DND-41 (cell line): ENCODE measurements at regions not wholly inside any gene's neighbourhood (a gene's known extent, or its start where the extent isn't known, plus 50 kb on each side); places are given as distances from the start of the nearest gene placed in this dataset.

Experiments used
- ATAC-seq: fragments of 200-7000 bp; cut with Tn5 transposase; 3 replicates; pipeline ENCODE4 v1.9.1; 2021; ENCODE audit warnings: low read depth; ENCODE audit not compliant: insufficient read depth
- DNase-seq: peaks from one replicate; pipeline ENCODE4 v3.0.0-alpha.2; 2020
- H2AFZ ChIP-seq: 2 replicates; pipeline ENCODE4 v1.6.0; 2012; ENCODE audit warnings: low read depth, low read length
- H3K27ac ChIP-seq: 2 replicates; pipeline ENCODE4 v1.5.1; 2012; ENCODE audit warnings: low read length, inconsistent platforms
- H3K27me3 ChIP-seq: fragments of 200-600 bp; sonication (generic); 2 replicates; pipeline ENCODE4 v1.6.0; 2012; ENCODE audit warnings: low read length, mild to moderate bottlenecking, inconsistent platforms; ENCODE audit not compliant: insufficient read depth, poor library complexity
- H3K36me3 ChIP-seq: 2 replicates; pipeline ENCODE4 v1.5.1; 2012; ENCODE audit warnings: low read length, inconsistent platforms; ENCODE audit not compliant: insufficient read depth
- H3K4me1 ChIP-seq: 2 replicates; pipeline ENCODE4 v1.5.1; 2012; ENCODE audit warnings: mild to moderate bottlenecking, low read length; ENCODE audit not compliant: insufficient read depth
- H3K4me2 ChIP-seq: 2 replicates; pipeline ENCODE4 v1.6.0; 2012; ENCODE audit warnings: mild to moderate bottlenecking, moderate library complexity, low read length, inconsistent platforms; ENCODE audit not compliant: insufficient read depth
- H3K4me3 ChIP-seq, 2 experiments: fragments of 200-600 bp in 1 of 2; shearing (Covaris generic) in 1 of 2; 2 replicates each; pipeline ENCODE4 v1.5.1; 2012 to 2016; ENCODE audit warnings: inconsistent platforms in 2 of 2, low read length in 2 of 2, mild to moderate bottlenecking in 2 of 2, low read depth in 1 of 2, moderate library complexity in 1 of 2
- H3K79me2 ChIP-seq: 2 replicates; pipeline ENCODE4 v1.6.0; 2012; ENCODE audit warnings: low read length, inconsistent platforms; ENCODE audit not compliant: insufficient read depth
- H3K9ac ChIP-seq: 2 replicates; pipeline ENCODE4 v1.6.0; 2012; ENCODE audit warnings: low read depth, mild to moderate bottlenecking, inconsistent platforms, low read length, moderate library complexity
- H3K9me3 ChIP-seq: 2 replicates; pipeline ENCODE4 v1.5.1; 2012; ENCODE audit warnings: low read length, moderate library complexity, mild to moderate bottlenecking, inconsistent platforms; ENCODE audit not compliant: insufficient read depth, severe bottlenecking
- H4K20me1 ChIP-seq: 2 replicates; pipeline ENCODE4 v1.6.0; 2012; ENCODE audit warnings: low read length; ENCODE audit not compliant: insufficient read depth
- CTCF ChIP-seq: IDR thresholded peaks from 2 replicates; pipeline ENCODE4 v1.5.1; 2012; ENCODE audit warnings: borderline replicate concordance, low read length, moderate library complexity, mild to moderate bottlenecking; ENCODE audit not compliant: poor library complexity, severe bottlenecking; ENCODE audit errors: extremely low read depth
- EZH2 ChIP-seq: IDR thresholded peaks from 3 replicates; pipeline ENCODE4 v1.6.1; 2012; ENCODE audit warnings: borderline replicate concordance, low read depth, mild to moderate bottlenecking, moderate library complexity, low read length, inconsistent platforms; ENCODE audit not compliant: severe bottlenecking

- H3K27ac ChIP-seq: no peak overlapping the region
- no peak overlapping the region for H3K4me3 ChIP-seq
- H3K36me3 ChIP-seq: no peaks in the 10 kb centered on the region
- no peaks in the 10 kb centered on the region for H3K79me2 ChIP-seq
- DNase-seq (no peak), ATAC-seq (no peak)
- H3K4me1 ChIP-seq: no peaks in the 10 kb centered on the region
- H3K27me3 ChIP-seq: no peaks in the 10 kb centered on the region
- peaks cover 11% of the 10 kb centered on the region for H3K9me3 ChIP-seq
- no peak overlapping the region for H2AFZ ChIP-seq
- TF ChIP-seq EZH2 (no peak), CTCF (no peak)
- H4K20me1 ChIP-seq: no peaks in the 10 kb centered on the region
- H3K9ac ChIP-seq: no peak overlapping the region
- H3K4me2 ChIP-seq: no peak overlapping the region
These were observed 263.3 kb downstream of the SLITRK1 start for GRCh38 chr13:83618966-83619365.

- no peak overlapping the region for H2AFZ ChIP-seq
These were observed 268.8 kb downstream of the SLITRK1 start for GRCh38 chr13:83613524-83613923.

GRCh38 chr13:83601539-83601938 lies 280.7 kb downstream of the SLITRK1 start:
- no peak overlapping the region for H3K27ac ChIP-seq

More at GRCh38 chr13:83613524-83613923, 268.8 kb downstream of the SLITRK1 start:
- TF ChIP-seq EZH2 (no peak), CTCF (no peak)
- no peak for ATAC-seq
- no peaks in the 10 kb centered on the region for H3K79me2 ChIP-seq
- H3K36me3 ChIP-seq: no peaks in the 10 kb centered on the region
- H3K27ac ChIP-seq: no peak overlapping the region
- H3K4me2 ChIP-seq: no peak overlapping the region
- no peak overlapping the region for H3K9ac ChIP-seq
- H3K9me3 ChIP-seq: peaks cover 4% of the 10 kb centered on the region
- H3K4me3 ChIP-seq: no peak overlapping the region
- no peak for DNase-seq
- H3K4me1 ChIP-seq: no peaks in the 10 kb centered on the region
- no peaks in the 10 kb centered on the region for H3K27me3 ChIP-seq
- H4K20me1 ChIP-seq: no peaks in the 10 kb centered on the region

More at GRCh38 chr13:83601539-83601938, 280.7 kb downstream of the SLITRK1 start:
- H3K36me3 ChIP-seq: no peaks in the 10 kb centered on the region
- H3K27me3 ChIP-seq: no peaks in the 10 kb centered on the region
- no peaks in the 10 kb centered on the region for H4K20me1 ChIP-seq
- no peaks in the 10 kb centered on the region for H3K9me3 ChIP-seq
- DNase-seq: no peak
- no peak overlapping the region for H3K4me3 ChIP-seq
- no peaks in the 10 kb centered on the region for H3K4me1 ChIP-seq
- H3K4me2 ChIP-seq: no peak overlapping the region
- H2AFZ ChIP-seq: no peak overlapping the region
- ATAC-seq: no peak
- no peak for TF ChIP-seq CTCF
- TF ChIP-seq EZH2: no peak
- no peaks in the 10 kb centered on the region for H3K79me2 ChIP-seq
- no peak overlapping the region for H3K9ac ChIP-seq
